ENCODE measurements at regions not wholly inside any gene's neighbourhood (a gene's known extent, or its start where the extent isn't known, plus 50 kb on each side); places are given as distances from the start of the nearest gene placed in this dataset.

GRCh38 chr3:159605776-159606175 lies 382.9 kb upstream of the IL12A start:
- no peak for TF ChIP-seq CTCF (IDR thresholded peaks at IDR 0.05; ENCODE audit: low read depth, low read length)
- TF ChIP-seq POLR2A (IDR thresholded peaks at IDR 0.05; ENCODE audit: extremely low read depth, insufficient read length), result no peak
- no peak for TF ChIP-seq MYC (IDR thresholded peaks at IDR 0.05; ENCODE audit: low read depth, low read length)
- no peak for TF ChIP-seq MAX (IDR thresholded peaks at IDR 0.05; ENCODE audit: low read depth, low read length)

Measured in NB4 (cell line).